Breast epithelium (tissue), 4 donors: ENCODE measurements at regions not wholly inside any gene's neighbourhood (a gene's known extent, or its start where the extent isn't known, plus 50 kb on each side); places are given as distances from the start of the nearest gene placed in this dataset.
"Not testable (repeated sequence)": the region's sequence is repeated elsewhere in the genome, so short reads cannot be mapped to it uniquely, and the experiment has no call there.

Experiments used
- DNase-seq, 2 donors: peaks; one replicate each; pipeline ENCODE4 v3.0.0-alpha.2; 2019; ENCODE audit warnings: low spot score in 2 of 2
- H3K27ac ChIP-seq, 2 donors: fragments of 200-600 bp; sonication (generic) in 1 of 2; one replicate each; pipeline ENCODE4 v1.5.1; 2016 to 2019; ENCODE audit warnings: mild to moderate bottlenecking in 1 of 2
- H3K27me3 ChIP-seq, 2 donors: fragments of 200-600 bp; sonication (generic) in 1 of 2; one replicate each; pipeline versions ENCODE4 v1.5.1 to v1.6.0; 2017 to 2019; ENCODE audit warnings: control low read depth in 1 of 2, mild to moderate bottlenecking in 1 of 2
- H3K36me3 ChIP-seq: fragments of 200-600 bp; one replicate; pipeline ENCODE4 v1.5.1; 2019
- H3K4me1 ChIP-seq, 2 donors: fragments of 200-600 bp; sonication (generic); one replicate each; pipeline ENCODE4 v1.5.1; 2016 to 2019; ENCODE audit warnings: control low read depth in 1 of 2
- H3K4me3 ChIP-seq, 3 donors: fragments of 200-600 bp; sonication (generic); 1 replicate in 2 of 3; 2 replicates in 1 of 3; pipeline ENCODE4 v1.5.1; 2016 to 2019; ENCODE audit warnings: mild to moderate bottlenecking in 3 of 3, moderate library complexity in 2 of 3
- H3K9me3 ChIP-seq, 2 donors: fragments of 200-600 bp; sonication (generic) in 1 of 2; one replicate each; pipeline ENCODE4 v1.5.1; 2016 to 2019; ENCODE audit warnings: control low read depth in 1 of 2
- CTCF ChIP-seq, 3 donors: fragments of 450-650 bp; IDR thresholded peaks; one replicate each; pipeline ENCODE4 v1.5.1; 2016 to 2017; ENCODE audit warnings: antibody characterized with exemption in 3 of 3, mild to moderate bottlenecking in 3 of 3, moderate library complexity in 3 of 3
- POLR2A ChIP-seq: fragments of 450-650 bp; IDR thresholded peaks from one replicate; pipeline ENCODE4 v1.6.1; 2016; ENCODE audit warnings: antibody characterized with exemption, mild to moderate bottlenecking, moderate library complexity
- POLR2AphosphoS5 ChIP-seq, 3 donors: sonication (generic); formaldehyde crosslinking; IDR thresholded peaks; one replicate each; pipeline ENCODE4 v1.6.1; 2017; ENCODE audit warnings: antibody characterized with exemption in 3 of 3
- intact Hi-C: fragments of 100-400 bp; cut with DNase I; formaldehyde crosslinking; loops from one replicate; pipeline ENCODE4 v1.15.1; 2023; ENCODE audit warnings: low total_unique reads

- H3K4me3 ChIP-seq, result no peak overlapping the region
- H3K27ac ChIP-seq, result no peak overlapping the region
- no peaks in the 10 kb centered on the region for H3K9me3 ChIP-seq
- no peak for DNase-seq
- no peaks in the 10 kb centered on the region for H3K4me1 ChIP-seq
- intact Hi-C loops, result no loop called here
- no peaks in the 10 kb centered on the region for H3K36me3 ChIP-seq
- no peak for TF ChIP-seq POLR2AphosphoS5 (IDR thresholded peaks at IDR 0.05)
- TF ChIP-seq POLR2A, result no peak
- TF ChIP-seq CTCF (IDR thresholded peaks at IDR 0.05), result no peak
- no peaks in the 10 kb centered on the region for H3K27me3 ChIP-seq
Measured at GRCh38 chr13:63774133-63774532, 2358.5 kb upstream of the PCDH20 start.

GRCh38 chr13:63773476-63773875 is 2357.8 kb upstream of the PCDH20 start:
- intact Hi-C loops, result no loop called here
- Histone ChIP-seq H3K36me3 (no peaks in the 10 kb centered on the region), H3K4me1 (no peaks in the 10 kb centered on the region), H3K9me3 (no peaks in the 10 kb centered on the region), H3K4me3 (no peak overlapping the region), H3K27ac (no peak overlapping the region), H3K27me3 (no peaks in the 10 kb centered on the region)
- DNase-seq, result no peak
- TF ChIP-seq POLR2AphosphoS5 (IDR thresholded peaks at IDR 0.05), result no peak
- no peak for TF ChIP-seq CTCF (IDR thresholded peaks at IDR 0.05)
- TF ChIP-seq POLR2A, result no peak

- H3K27ac ChIP-seq, result not testable (repeated sequence)
Measured at GRCh38 chr13:63757683-63758082, 2342.0 kb upstream of the PCDH20 start.

GRCh38 chr13:63749857-63750256 is 2334.2 kb upstream of the PCDH20 start:
- H3K4me3 ChIP-seq, H3K4me1 ChIP-seq, H3K27me3 ChIP-seq, intact Hi-C loops, H3K9me3 ChIP-seq, H3K27ac ChIP-seq, DNase-seq, H3K36me3 ChIP-seq: not testable (repeated sequence)

More at GRCh38 chr13:63757683-63758082, 2342.0 kb upstream of the PCDH20 start:
- H3K4me1 ChIP-seq, intact Hi-C loops, H3K36me3 ChIP-seq, H3K27me3 ChIP-seq, H3K4me3 ChIP-seq, H3K9me3 ChIP-seq, DNase-seq: not testable (repeated sequence)

- not testable (repeated sequence) for H3K27me3 ChIP-seq
Measured at GRCh38 chr13:63741814-63742101, 2326.1 kb upstream of the PCDH20 start.

GRCh38 chr13:63741029-63741813 is 2325.6 kb upstream of the PCDH20 start:
- H3K27ac ChIP-seq, result no peak overlapping the region
- H3K4me1 ChIP-seq, result no peaks in the 10 kb centered on the region
- TF ChIP-seq CTCF (IDR thresholded peaks at IDR 0.05), result no peak
- TF ChIP-seq POLR2A, result no peak
- TF ChIP-seq POLR2AphosphoS5 (IDR thresholded peaks at IDR 0.05), result no peak
- no peaks in the 10 kb centered on the region for H3K27me3 ChIP-seq
- peaks cover 0 to 14% of the 10 kb centered on the region in 2 donors for H3K9me3 ChIP-seq
- DNase-seq, result no peak
- intact Hi-C loops, result no loop called here
- no peak overlapping the region for H3K4me3 ChIP-seq
- no peaks in the 10 kb centered on the region for H3K36me3 ChIP-seq

More at GRCh38 chr13:63741814-63742101, 2326.1 kb upstream of the PCDH20 start:
- intact Hi-C loops, H3K4me1 ChIP-seq, H3K27ac ChIP-seq, DNase-seq, H3K36me3 ChIP-seq, H3K4me3 ChIP-seq: not testable (repeated sequence)
- H3K9me3 ChIP-seq, result peaks cover 0 to 14% of the 10 kb centered on the region in 2 donors

- H3K27ac ChIP-seq, H3K36me3 ChIP-seq, H3K27me3 ChIP-seq, DNase-seq, H3K4me1 ChIP-seq, intact Hi-C loops, H3K4me3 ChIP-seq: not testable (repeated sequence)
- peaks cover 0 to 14% of the 10 kb centered on the region in 2 donors for H3K9me3 ChIP-seq
Measured at GRCh38 chr13:63739112-63739735, 2323.6 kb upstream of the PCDH20 start.
